ENCODE measurements at regions not wholly inside any gene's neighbourhood (a gene's known extent, or its start where the extent isn't known, plus 50 kb on each side); places are given as distances from the start of the nearest gene placed in this dataset.
"Not testable (repeated sequence)": the region's sequence is repeated elsewhere in the genome, so short reads cannot be mapped to it uniquely, and the experiment has no call there.

DNA sequence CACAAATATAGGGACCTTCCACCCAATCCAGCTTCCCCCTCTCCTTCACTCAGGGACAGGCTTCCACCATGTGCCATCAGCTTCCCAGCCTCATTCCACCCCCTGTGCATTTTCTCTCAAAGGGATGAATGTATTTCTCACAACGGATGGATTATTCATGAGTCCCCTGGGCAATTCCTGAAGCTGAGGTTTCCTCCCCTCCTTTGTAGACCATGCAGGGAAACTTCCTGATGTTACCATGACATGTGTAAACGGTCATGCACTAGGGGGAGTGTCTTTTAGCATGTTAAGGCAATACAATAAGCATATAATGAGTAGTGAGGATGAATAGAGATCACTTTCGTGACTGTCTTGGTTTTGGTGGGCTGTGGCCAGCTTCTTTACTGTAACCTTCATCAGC lies 706.8 kb downstream of the TMEM121 start:
- not testable (repeated sequence) for DNase-seq

DNA sequence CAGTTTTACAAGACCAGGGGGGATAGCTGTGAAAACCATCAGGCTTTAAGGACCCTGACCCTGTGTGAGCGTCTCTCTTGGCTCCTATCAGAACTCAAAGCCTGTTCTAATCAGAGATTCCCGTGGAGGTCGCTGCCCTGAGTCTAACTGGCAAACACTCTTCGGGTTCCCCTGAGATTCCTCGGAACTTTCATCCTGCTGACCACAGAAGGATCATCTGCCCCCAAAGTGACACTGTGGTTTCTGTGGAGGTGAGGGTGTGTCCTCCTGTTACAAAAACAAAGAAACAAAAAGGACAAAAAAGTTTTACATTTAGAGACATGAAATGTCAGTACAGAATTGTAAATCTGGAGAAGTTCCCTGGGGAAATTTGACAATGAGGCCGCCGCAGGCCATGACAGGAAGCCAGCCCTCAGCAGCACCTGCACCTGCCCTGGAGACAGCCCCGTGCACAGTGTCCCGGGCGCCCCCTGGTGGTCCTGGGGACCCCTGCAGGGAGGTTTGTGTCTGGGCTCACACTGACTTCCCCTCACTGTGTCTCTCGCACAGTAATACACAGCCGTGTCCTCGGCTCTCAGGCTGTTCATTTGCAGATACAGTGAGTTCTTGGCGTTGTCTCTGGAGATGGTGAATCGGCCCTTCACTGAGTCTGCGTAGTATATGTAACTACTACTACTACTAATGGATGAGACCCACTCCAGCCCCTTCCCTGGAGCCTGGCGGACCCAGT lies 708.3 kb downstream of the TMEM121 start:
- DNase-seq = not testable (repeated sequence)

DNA sequence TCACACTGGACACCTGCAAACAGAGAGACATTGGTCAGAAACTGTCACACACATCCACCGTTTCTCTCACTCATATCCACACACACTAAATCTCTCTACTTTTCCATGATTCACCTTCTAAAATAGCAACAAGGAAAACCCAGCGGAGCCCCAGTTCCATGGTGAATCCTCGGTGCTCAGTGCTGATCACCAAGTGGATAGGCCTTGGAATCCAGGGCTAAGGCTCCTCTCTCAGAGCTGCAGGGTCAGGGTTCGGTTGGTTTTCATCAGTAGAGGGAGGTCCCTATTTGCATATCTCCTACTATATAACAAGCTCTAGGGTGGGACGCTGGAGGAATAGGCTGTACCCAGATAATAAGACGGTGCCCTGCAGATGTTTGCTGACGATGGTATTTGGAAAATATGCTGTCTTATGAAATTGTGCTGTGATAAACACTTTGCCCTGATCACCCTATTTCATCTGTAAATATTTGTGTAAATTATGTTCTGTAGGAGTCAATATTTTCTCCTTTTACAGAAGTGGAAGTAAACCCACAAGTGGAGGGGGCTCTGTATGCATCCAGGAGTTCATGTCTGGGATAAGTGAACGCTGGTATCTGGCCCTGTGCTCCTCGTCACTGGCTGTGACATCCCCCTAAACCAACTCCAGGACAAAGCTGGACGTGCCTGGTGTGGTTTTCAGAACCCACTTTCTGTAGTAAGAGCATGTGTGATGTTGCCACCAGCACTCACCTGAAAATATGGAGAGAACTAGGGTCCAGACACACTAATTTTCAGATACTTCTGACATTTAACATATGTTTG lies 709.2 kb downstream of the TMEM121 start:
- DNase-seq = no peak

DNA sequence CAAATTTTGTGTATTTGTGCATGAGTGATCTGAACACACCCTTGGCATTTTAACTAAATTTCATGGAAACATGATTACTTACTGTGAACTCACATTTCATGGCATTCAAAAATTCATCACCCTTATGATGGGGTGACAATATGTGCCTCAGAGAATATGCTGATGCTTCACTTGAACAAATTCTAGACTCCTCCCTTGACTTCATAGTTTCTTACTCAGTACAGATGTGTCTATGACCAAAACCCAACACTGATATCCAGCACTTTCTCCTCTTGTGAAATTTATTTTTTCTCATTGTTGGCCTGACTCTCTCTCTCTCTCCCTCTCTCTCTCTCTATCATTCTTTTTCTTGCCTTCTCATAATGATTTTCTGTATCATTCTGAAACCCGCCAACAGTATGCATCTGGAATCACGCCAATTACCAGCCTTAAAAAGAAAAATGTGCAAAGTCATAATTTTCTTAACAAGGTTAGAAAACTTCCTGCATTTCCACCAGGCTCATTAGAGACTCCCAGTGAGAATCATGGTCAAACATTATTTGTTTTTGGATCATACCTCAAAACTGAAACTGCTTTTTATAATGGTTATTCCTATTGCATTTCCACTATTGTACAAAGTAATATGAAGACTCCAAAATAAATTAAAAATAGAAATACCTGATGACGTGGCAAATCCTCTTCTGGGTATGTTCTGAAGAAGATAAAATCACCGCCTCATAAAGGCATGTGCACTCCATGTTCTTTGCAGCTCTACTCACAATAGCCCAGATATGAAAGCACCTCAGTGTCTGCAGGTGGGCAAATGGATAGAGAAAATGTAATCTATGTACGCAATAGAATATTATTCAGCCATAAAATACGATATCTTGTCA lies 722.2 kb downstream of the TMEM121 start:
- DNase-seq = no peak

DNA sequence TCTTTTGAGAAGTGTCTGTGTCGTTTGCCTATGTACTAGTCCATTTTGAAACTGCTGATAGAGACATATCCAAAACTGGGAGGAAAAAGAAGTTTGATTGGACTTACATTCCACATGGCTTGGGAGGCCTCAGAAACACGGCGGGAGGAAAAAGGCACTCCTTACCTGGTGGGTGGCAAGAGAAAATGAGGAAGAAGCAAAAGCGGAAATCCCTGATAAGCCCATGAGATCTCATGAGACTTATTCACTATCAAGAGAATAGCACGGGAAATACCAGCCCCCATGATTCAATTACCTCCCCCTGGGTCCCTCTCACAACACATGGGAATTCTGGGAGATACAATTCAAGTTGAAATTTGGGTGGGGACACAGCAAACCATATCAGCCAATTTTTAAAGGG lies 727.6 kb downstream of the TMEM121 start:
- not testable (repeated sequence) for DNase-seq

DNA sequence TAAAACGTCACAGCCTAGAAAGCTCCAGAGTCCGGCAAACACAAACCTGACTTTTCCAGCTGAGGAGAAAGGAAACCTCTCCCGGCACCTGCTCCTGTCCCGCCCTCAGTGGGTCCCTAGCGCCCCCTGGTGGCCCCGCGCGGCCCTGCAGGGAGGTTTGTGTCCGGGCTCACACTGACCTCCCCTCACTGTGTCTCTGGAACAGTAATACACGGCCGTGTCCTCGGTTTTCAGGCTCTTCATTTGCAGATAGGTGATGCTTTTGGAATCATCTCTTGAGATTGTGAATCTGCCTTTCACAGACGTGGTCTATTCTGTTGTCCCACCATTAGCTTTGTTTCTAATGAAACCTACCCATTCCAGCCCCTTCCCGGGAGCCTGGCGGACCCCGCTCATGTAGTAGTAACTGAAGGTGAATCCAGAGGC lies 731.2 kb downstream of the TMEM121 start:
- DNase-seq = peak; percentile 80

DNA sequence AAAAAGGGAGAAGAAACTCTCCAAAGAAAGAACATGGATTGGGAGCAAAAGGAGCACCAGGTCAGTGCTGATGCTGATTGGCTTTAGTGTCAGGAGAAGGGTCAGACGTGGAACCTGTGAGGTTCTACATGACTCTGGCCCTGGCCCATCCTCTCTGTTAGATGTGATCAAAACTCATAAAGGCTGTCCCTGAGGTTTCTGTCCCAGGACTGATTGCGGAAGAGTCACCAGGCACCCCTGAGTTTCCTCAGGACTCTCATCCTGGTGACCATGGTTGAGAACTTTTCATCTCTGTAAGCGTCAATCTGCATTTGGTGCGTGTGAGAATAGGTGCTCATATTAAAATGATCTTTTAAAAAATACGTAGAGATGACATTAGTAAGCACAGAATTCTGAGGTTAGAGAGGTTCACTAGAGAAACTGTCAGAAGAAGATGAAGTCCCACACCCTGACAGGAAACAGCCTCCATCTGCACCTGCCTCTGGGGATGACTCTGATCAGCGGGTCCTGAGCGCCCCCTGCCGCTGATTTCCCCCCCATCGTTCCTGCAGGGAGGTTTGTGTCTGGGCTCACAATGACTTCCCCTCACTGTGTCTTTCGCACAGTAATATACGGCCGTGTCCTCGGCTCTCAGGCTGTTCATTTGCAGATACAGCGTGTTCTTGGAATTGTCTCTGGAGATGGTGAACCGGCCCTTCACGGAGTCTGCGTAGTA lies 741.8 kb downstream of the TMEM121 start:
- DNase-seq = peak; percentile 90

DNA sequence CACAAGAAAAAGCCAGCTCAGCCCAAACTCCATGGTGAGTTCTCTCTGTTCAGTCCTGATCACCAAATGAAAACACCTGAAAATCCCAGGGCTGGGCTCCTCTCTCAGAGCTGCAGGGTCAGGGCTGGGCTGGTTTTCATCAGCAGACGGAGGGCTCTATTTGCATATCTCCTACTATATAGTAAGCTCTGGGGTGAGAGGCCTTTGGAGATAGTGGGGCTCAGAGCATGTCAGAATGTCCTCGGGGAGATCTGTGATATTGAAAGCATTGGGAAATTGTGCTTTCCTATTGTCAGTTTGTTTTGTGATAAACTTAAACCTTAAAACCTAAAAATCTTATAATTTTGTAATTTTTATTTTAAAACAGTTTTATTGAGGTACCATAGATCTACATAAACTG lies 742.6 kb downstream of the TMEM121 start:
- DNase-seq = no peak

DNA sequence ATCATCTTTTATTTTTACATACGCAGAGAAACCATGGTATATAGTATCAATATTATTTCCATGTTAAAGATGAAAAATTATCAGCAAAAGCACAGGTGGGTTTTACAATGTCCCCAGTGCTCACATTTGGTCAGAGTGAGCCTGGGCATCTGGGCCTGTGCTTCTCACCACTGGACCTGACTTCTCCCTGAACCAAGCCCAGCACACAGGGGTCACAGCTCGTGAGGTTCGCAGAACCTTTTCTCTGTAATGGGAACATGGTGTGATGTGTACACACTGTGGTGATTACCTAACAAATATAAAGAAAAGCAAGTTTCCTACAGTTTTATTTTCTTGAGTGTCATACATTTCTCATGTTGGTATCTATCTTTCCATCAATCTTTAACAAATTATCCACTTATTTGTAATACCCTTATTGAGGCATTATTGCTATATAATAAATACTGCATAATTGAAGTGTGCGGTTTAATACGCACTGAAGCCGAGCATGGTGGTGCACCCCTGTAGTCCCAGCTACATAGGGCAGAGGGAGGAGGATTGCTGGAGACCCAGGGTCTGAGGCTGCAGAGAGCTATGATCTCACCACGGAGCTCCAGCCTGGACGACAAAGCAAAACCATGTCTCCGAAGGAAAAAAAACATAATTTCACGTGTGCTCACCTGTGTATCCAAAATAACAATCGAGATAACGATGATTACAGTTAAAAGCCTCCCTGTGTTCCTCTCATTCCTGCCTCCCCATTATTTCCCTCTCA lies 743.2 kb downstream of the TMEM121 start:
- DNase-seq = no peak

DNA sequence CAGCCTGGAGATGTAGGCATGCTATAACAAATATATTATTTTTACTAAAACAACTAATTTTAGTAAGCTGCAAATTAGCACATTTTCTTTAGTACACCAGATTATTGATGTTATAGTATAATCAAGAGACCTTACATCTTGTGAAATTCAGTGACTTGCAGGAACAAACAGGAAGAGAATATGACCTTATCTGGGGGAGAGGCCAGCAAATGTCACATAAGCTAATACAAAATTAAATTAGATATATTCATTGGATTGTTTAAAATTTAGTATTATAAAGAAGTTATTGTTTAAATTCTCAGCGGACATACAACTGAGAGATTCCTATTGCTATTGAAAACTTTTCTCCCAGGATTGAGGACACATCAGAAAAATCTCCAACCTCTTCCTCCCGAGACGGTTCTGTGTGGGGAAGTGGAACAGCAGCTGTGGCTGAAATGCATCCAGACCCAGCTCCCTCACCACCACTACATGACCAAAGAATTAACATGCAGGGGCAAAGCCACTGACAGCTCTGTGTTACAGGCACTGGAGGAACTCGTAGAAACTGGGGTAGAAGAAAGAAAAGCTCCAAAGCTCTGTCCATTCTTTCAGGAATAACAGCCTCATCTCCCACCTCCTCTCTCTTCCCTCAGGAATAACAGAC lies 744.2 kb downstream of the TMEM121 start:
- DNase-seq = not testable (repeated sequence)

DNA sequence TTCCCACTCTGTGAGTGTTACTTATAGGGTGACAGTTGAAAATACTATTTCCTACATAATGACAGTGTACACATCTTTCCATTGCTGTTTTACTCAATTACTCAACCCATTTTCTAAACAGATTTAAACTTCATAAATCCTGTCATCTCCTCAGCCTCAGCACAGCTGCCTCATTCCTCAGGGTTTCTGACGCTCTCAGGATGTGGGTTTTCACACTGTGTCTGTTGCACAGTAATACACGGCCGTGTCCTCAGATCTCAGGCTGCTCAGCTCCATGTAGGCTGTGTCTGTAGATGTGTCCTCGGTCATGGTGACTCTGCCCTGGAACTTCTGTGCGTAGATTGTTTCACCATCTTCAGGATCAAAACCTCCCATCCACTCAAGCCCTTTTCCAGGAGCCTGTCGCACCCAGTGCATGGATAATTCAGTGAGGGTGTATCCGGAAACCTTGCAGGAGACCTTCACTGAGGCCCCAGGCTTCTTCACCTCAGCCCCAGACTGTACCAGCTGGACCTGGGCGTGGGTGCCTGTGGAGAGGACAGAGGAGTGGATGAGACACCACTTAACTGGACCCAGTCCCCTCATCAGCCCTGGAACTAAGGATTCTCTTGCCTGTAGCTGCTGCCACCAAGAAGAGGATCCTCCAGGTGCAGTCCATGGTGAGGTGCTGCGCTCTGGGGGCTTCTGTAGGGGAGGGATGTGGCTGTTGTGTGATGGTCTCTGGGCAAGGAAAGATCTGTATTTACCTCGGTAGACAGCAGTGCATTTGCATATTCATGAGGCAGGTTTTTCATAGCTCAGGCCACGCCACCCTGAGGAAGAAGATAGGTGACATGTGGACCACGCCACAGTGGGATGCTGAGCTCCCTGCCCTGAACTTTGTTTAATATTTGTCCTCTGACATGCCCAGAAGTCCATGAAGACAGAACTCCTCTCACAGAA lies 750.2 kb downstream of the TMEM121 start:
- DNase-seq = peak; percentile 63

DNA sequence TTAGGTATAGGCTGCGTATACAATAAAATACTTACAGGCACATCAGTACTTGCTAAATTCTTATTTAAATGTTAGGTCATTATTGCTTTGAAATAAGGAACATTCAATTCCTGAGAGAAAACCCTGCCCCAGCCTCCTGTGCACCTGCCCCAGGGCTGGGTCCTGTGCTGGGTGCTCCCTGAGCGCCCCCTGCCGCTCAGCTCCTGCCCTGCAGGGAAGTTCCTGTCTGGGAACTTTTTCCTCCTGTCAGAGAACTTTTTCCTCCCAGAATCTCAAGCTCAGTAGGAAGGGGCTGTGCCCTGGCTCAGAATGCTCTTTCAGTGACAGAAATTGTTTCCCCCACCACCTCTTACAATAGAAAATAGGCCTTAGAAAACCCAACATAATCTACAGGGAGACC lies 751.1 kb downstream of the TMEM121 start:
- DNase-seq = peak; percentile 33

DNA sequence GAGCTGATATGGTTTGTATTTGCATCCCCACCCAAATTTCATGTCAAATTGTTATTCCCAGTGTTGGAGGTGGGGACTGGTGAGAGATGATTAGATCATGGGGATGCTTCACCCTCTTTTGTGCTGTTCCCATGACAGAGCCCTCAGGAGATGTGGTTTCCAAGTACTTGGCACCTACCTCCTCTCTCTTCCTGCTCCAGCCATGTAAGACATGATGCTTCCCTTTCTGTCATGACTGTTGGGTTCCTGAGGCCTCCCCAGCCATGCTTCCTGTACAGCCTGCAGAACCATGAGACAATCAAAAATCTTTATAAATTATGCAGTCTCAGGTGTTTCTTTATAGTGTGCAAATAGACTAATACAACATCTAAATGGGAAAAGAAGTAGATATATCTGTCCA lies 754.5 kb downstream of the TMEM121 start:
- no peak for DNase-seq

DNA sequence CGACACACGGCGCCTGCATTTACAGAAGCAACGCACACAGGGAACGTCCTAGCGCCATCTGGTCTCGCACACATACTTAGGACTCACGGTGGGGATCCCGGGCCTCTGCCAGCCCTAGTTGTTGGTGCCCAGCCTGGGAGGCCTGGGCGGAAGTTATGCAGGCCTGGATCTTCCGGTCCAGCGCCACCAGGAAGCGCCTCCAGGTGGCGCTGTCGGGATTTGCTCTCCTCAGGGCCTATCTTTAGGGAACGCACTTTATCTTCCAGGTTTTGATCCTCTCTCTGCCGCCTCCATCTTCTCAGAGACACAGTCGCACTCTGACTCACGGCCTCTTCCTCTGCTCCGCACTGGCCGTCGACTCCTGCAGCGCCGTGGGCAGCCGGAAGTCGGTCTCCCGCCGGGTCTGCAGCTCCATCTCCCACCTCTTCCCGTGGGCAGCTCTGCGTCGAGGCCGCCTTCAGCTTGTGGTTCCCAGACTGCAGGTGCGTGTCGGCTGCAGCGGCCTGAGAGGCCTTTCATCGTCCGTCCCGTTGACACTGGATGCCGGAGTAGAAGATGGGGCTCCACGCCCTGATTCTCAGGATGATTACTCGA lies 760.4 kb downstream of the TMEM121 start:
- DNase-seq = no peak

DNA sequence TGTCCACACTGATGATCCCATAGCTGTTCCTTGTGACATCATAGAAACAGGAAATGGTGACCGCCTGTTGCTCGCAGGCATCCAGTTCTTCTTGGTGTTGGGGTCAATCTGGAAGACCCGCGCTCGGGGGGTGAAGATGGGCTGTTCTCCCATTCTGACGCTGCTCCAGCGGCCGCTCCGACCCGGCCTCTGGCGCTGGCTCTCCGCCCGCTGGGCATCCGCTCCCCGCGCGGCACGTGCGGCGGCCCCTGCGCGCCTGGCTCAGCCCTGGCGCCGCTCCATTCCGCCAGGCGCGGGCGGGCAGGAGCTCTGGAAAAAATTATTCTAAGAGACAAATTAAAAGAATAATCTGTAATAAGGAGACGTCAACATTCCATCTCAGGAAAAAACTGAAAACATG lies 761.1 kb downstream of the TMEM121 start:
- no peak for DNase-seq

DNA sequence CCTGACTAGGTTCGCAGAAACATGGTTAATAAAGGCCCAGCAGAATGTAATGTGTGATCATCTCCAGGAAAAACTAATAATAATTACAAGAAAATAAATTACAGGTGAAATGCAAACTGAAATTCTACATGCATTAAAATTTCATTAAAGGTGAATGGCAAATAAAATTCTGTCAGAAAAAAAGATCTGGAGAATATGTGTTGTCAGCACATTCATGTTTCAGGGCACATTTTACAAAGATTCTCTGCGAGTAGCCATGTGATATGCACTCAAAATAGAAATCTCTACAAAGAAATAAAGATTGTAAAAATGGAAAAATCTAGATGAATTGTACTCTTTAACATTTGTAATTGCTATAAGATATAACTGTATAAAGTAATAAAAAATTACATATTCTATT lies 765.2 kb downstream of the TMEM121 start:
- DNase-seq = no peak

DNA sequence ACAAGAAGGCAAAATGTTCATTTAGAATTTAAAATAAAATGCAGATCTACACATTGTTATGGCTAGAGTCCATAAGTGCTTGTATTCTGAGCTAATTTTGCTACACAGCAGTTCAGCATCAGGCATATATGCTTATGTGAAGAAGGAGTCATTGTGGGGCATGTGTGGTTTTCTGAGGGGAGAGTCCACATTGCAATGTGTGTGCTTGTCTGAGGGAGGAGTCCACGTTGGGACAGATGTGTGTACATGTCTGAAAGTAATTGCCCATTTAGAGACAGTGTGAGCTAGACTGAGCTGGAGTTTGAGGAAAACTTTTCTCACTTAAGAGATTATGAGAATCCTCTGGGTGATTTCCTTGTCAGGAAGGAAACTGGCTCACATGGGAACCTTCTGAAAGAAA lies 767.9 kb downstream of the TMEM121 start:
- no peak for DNase-seq

DNA sequence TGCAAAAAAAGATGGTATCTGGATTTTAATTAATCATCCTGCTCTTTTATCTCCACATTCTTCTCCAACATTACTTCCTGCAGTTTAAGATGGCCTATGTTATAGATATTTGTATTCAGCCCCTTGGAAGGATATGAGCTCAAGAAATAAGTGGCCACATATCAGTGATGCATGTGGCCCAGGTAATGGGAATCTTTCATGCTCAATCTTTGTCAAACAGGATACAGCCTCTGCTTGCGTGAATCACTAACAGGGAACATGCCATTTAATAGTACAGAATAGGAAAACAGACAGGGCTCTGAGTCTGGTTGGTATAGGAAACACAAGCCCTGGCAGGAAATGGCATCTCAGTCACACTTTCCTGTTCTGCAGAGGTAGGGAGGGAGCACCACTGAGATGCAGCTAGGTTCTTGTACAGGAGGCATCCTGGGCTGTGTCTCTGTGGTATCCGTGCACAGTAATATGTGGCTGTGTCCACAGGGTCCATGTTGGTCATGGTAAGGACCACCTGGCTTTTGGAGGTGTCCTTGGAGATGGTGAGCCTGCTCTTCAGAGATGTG lies 774.6 kb downstream of the TMEM121 start:
- not testable (repeated sequence) for DNase-seq

DNA sequence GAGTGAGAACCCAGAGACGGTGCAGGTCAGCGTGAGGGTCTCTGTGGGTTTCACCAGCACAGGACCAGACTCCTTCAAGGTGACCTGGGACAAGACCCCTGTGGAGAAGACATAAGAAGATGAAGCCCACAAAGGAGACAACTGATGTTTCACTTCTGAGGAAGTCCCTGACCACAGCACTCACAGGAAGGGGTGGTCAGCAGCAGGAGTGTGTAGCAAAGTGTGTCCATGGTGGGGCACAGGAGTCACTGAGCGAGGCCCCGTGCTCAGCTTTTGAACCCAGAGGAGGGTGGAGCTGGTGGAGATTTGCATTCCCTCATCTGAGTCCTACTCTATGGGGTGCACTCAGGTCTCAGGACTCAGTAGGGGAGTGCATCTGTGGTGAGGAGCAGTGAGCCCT lies 775.2 kb downstream of the TMEM121 start:
- DNase-seq = not testable (repeated sequence)
